ENCODE measurements at regions not wholly inside any gene's neighbourhood (a gene's known extent, or its start where the extent isn't known, plus 50 kb on each side); places are given as distances from the start of the nearest gene placed in this dataset.

- intact Hi-C loops (cut with micrococcal nuclease) = no loop called here
- Histone ChIP-seq H2AFZ (ENCODE audit: low read depth, low read length) (no peak overlapping the region), H3K4me2 (ENCODE audit: insufficient read depth, low read length) (no peak overlapping the region), H3K79me2 (ENCODE audit: control insufficient read depth, insufficient read depth, low read length) (no peaks in the 10 kb centered on the region), H3K27me3 (ENCODE audit: control insufficient read depth in 2 of 2, insufficient read depth in 2 of 2, low read length in 2 of 2) (no peaks in the 10 kb centered on the region), H3K9me3 (replicated peaks; ENCODE audit: control insufficient read depth, insufficient read depth, low read length) (no peaks in the 10 kb centered on the region), H3K4me3 (replicated peaks in 1 of 3; ENCODE audit: insufficient read depth in 1 of 3, low read depth in 1 of 3, low read length in 3 of 3) (no peak overlapping the region), H3K4me1 (ENCODE audit: control insufficient read depth, extremely low read depth, insufficient read depth, low read length) (no peaks in the 10 kb centered on the region), H3K9ac (replicated peaks; ENCODE audit: extremely low read depth, insufficient read depth, low read length) (no peak overlapping the region), H3K9me1 (replicated peaks; ENCODE audit: control insufficient read depth, extremely low read depth, insufficient read depth, low read length) (no peaks in the 10 kb centered on the region), H4K20me1 (replicated peaks; ENCODE audit: control insufficient read depth, extremely low read depth, insufficient read depth, low read length) (no peaks in the 10 kb centered on the region), H3K27ac (ENCODE audit: insufficient read depth, low read depth, low read length) (no peak overlapping the region), H3K36me3 (ENCODE audit: control insufficient read depth in 2 of 2, extremely low read depth in 1 of 2, insufficient read depth in 2 of 2, low read length in 2 of 2) (no peaks in the 10 kb centered on the region)
- dilution Hi-C loops (cut with MboI; ENCODE audit: extremely low pct_ligation_motif_present, low sequenced_read_pairs) = no loop called here
- POLR2A ChIA-PET = no interaction called here
- FAIRE-seq (no peak), DNase-seq (ENCODE audit: low read depth, low spot score) (no peak)
- no TSS peak for BruUV-seq (replicated peaks)
- TF ChIP-seq POLR2A (IDR thresholded peaks at IDR 0.05; ENCODE audit: low read depth, low read length) = no peak
- no peak for TF ChIP-seq GATA2 (IDR thresholded peaks at IDR 0.05; ENCODE audit: insufficient read depth, insufficient read length, low read depth, low read length)
- no peak for TF ChIP-seq POLR2AphosphoS5 (IDR thresholded peaks at IDR 0.05; ENCODE audit: insufficient read depth, low read depth, low read length)
- TF ChIP-seq CTCF (IDR thresholded peaks at IDR 0.05; ENCODE audit: extremely low read depth in 1 of 2, insufficient read depth in 1 of 2, low read depth in 1 of 2, low read length in 2 of 2) = no peak
- TF ChIP-seq, protein P1, sequence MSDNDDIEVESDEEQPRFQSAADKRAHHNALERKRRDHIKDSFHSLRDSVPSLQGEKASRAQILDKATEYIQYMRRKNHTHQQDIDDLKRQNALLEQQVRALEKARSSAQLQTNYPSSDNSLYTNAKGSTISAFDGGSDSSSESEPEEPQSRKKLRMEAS (IDR thresholded peaks at IDR 0.05; ENCODE audit: insufficient read depth, insufficient read length) = no peak
- TF ChIP-seq EZH2 (IDR thresholded peaks at IDR 0.05; ENCODE audit: borderline replicate concordance, low read depth, low read length, severe bottlenecking) = no peak
- no peak for TF ChIP-seq FOS (IDR thresholded peaks at IDR 0.05; ENCODE audit: borderline replicate concordance, insufficient read depth, low read length)
- no peak for TF ChIP-seq JUN (IDR thresholded peaks at IDR 0.05; ENCODE audit: borderline replicate concordance, insufficient read depth, insufficient read length, low read depth)
- no peak for TF ChIP-seq MYC (IDR thresholded peaks at IDR 0.05; ENCODE audit: low read depth, low read length)
- CTCF ChIA-PET = no interaction called here
Measured at GRCh38 chrX:11996810-11997209, 141.5 kb upstream of the FRMPD4 start.
